ENCODE measurements at regions not wholly inside any gene's neighbourhood (a gene's known extent, or its start where the extent isn't known, plus 50 kb on each side); places are given as distances from the start of the nearest gene placed in this dataset.

- no peaks in the 10 kb centered on the region for H3K9me3 ChIP-seq (ENCODE audit: control insufficient read depth in 4 of 4, low read length in 3 of 4)
- H3K9ac ChIP-seq (ENCODE audit: low read depth in 1 of 2, low read length in 2 of 2), result no peak overlapping the region
- WGBS, result 92% methylated on average over 4 of the region's 4 CpGs
- no peaks in the 10 kb centered on the region for H3K27me3 ChIP-seq (ENCODE audit: control insufficient read depth in 4 of 4, insufficient read depth in 4 of 4, low read length in 3 of 4)
- TF ChIP-seq YY1 (IDR thresholded peaks at IDR 0.05), result no peak
- DNase-seq (ENCODE audit: low spot score), result no peak
- no peaks in the 10 kb centered on the region for H3K4me1 ChIP-seq (ENCODE audit: control insufficient read depth in 4 of 4, insufficient read depth in 4 of 4, low read length in 3 of 4)
- H3K4me3 ChIP-seq (ENCODE audit: low read depth in 1 of 3, low read length in 3 of 3), result no peak overlapping the region
- H3K27ac ChIP-seq (ENCODE audit: low read depth in 1 of 2, low read length in 2 of 2), result no peak overlapping the region
- no peaks in the 10 kb centered on the region for H3K36me3 ChIP-seq (ENCODE audit: control insufficient read depth in 4 of 4, insufficient read depth in 3 of 4, low read depth in 1 of 4, low read length in 3 of 4)
Measured at GRCh38 chr6:147133669-147134068, 70.5 kb upstream of the STXBP5 start.

GRCh38 chr6:147135211-147135681 is 69.0 kb upstream of the STXBP5 start:
- Histone ChIP-seq H3K36me3 (ENCODE audit: control insufficient read depth in 4 of 4, insufficient read depth in 3 of 4, low read depth in 1 of 4, low read length in 3 of 4) (no peaks in the 10 kb centered on the region), H3K4me1 (ENCODE audit: control insufficient read depth in 4 of 4, insufficient read depth in 4 of 4, low read length in 3 of 4) (no peaks in the 10 kb centered on the region), H3K27me3 (ENCODE audit: control insufficient read depth in 4 of 4, insufficient read depth in 4 of 4, low read length in 3 of 4) (no peaks in the 10 kb centered on the region), H3K27ac (ENCODE audit: low read depth in 1 of 2, low read length in 2 of 2) (no peak overlapping the region), H3K9me3 (ENCODE audit: control insufficient read depth in 4 of 4, low read length in 3 of 4) (no peaks in the 10 kb centered on the region), H3K4me3 (ENCODE audit: low read depth in 1 of 3, low read length in 3 of 3) (no peak overlapping the region), H3K9ac (ENCODE audit: low read depth in 1 of 2, low read length in 2 of 2) (no peak overlapping the region)
- DNase-seq (ENCODE audit: low spot score), result no peak
- TF ChIP-seq HNF4G (IDR thresholded peaks at IDR 0.05) (no peak), CTCF (IDR thresholded peaks at IDR 0.05; ENCODE audit: low read depth, low read length, missing input control) (no peak), GABPA (IDR thresholded peaks at IDR 0.05 in 1 of 2, conservative IDR thresholded peaks at IDR 0.05 in 1 of 2) (no peak), NR2F2 (IDR thresholded peaks at IDR 0.05) (no peak), FOXA1 (IDR thresholded peaks at IDR 0.05) (no peak), HNF4A (conservative IDR thresholded peaks at IDR 0.05) (no peak), SP1 (IDR thresholded peaks at IDR 0.05) (no peak), ZBTB33 (IDR thresholded peaks at IDR 0.05) (no peak), EGR1 (IDR thresholded peaks at IDR 0.05; ENCODE audit: low read depth in 2 of 2) (no peak), JUND (IDR thresholded peaks at IDR 0.05) (no peak), TAF1 (conservative IDR thresholded peaks at IDR 0.05) (no peak), REST (IDR thresholded peaks at IDR 0.05) (no peak), ATF3 (IDR thresholded peaks at IDR 0.05) (no peak), MAX (IDR thresholded peaks at IDR 0.05) (no peak), RXRA (IDR thresholded peaks at IDR 0.05) (no peak), FOXA2 (IDR thresholded peaks at IDR 0.05) (no peak), YY1 (IDR thresholded peaks at IDR 0.05) (no peak), RAD21 (IDR thresholded peaks at IDR 0.05) (no peak)
- WGBS, result 59% methylated on average over 2 of the region's 2 CpGs
